SK-N-SH treated with all-trans-retinoic acid at 6 μM for 48 hours (cell line): ENCODE measurements at regions not wholly inside any gene's neighbourhood (a gene's known extent, or its start where the extent isn't known, plus 50 kb on each side); places are given as distances from the start of the nearest gene placed in this dataset.

Experiments
- ATAC-seq: fragments of 200-7000 bp; cut with Tn5 transposase; 3 replicates; pipeline ENCODE4 v1.9.1; 2020; ENCODE audit warnings: mild to moderate bottlenecking, moderate library complexity
- ARNTL ChIP-seq: fragments of 450-650 bp; formaldehyde crosslinking; IDR thresholded peaks from 2 replicates; pipeline ENCODE4 v1.5.0; 2020; ENCODE audit warnings: low read depth, mild to moderate bottlenecking, moderate library complexity, borderline replicate concordance
- BACH2 ChIP-seq: fragments of 250-450 bp; sonication (Bioruptor Pico); IDR thresholded peaks from 2 replicates; pipeline ENCODE4 v1.9.0; 2021; ENCODE audit warnings: mild to moderate bottlenecking, borderline replicate concordance
- ISL1 ChIP-seq: fragments of 250-450 bp; sonication (Bioruptor Pico); IDR thresholded peaks from 2 replicates; pipeline ENCODE4 v2.1.2; 2022; ENCODE audit warnings: mild to moderate bottlenecking, moderate library complexity
- OSR1 ChIP-seq: fragments of 250-450 bp; sonication (Bioruptor Pico); IDR thresholded peaks from 2 replicates; pipeline ENCODE4 v1.8.0; 2022; ENCODE audit warnings: moderate library complexity, mild to moderate bottlenecking, inconsistent platforms
- PPARA ChIP-seq: fragments of 250-450 bp; sonication (Bioruptor Pico); IDR thresholded peaks from 2 replicates; pipeline ENCODE4 v1.5.0; 2020; ENCODE audit warnings: mild to moderate bottlenecking, borderline replicate concordance
- RARB ChIP-seq: fragments of 250-450 bp; sonication (Bioruptor Pico); IDR thresholded peaks from 2 replicates; pipeline ENCODE4 v1.8.0; 2021; ENCODE audit warnings: mild to moderate bottlenecking, moderate library complexity
- SNAI2 ChIP-seq: fragments of 250-450 bp; sonication (Bioruptor Pico); IDR thresholded peaks from 2 replicates; pipeline ENCODE4 v1.5.0; 2020; ENCODE audit warnings: mild to moderate bottlenecking, moderate library complexity
- TOX ChIP-seq: fragments of 250-450 bp; sonication (Bioruptor Pico); IDR thresholded peaks from 2 replicates; pipeline ENCODE4 v1.8.0; 2021; ENCODE audit warnings: mild to moderate bottlenecking, moderate library complexity, borderline replicate concordance
- ZC3H10 ChIP-seq: fragments of 250-450 bp; sonication (Bioruptor Pico); IDR thresholded peaks from 2 replicates; pipeline ENCODE4 v1.5.1; 2021; ENCODE audit warnings: mild to moderate bottlenecking, moderate library complexity
- ZFP3 ChIP-seq: fragments of 250-450 bp; sonication (Bioruptor Pico); IDR thresholded peaks from 2 replicates; pipeline ENCODE4 v1.5.0; 2020; ENCODE audit warnings: mild to moderate bottlenecking, moderate library complexity
- ZFP30 ChIP-seq: fragments of 450-650 bp; formaldehyde crosslinking; IDR thresholded peaks from 2 replicates; pipeline ENCODE4 v1.5.0; 2022; ENCODE audit warnings: mild to moderate bottlenecking, moderate library complexity
- ZNF565 ChIP-seq: fragments of 450-650 bp; formaldehyde crosslinking; conservative IDR thresholded peaks from 2 replicates; pipeline ENCODE4 v1.5.0; 2020; ENCODE audit warnings: low read depth, mild to moderate bottlenecking, moderate library complexity
- ZNF70 ChIP-seq: fragments of 450-650 bp; formaldehyde crosslinking; IDR thresholded peaks from 2 replicates; pipeline ENCODE4 v1.5.0; 2020; ENCODE audit warnings: mild to moderate bottlenecking, moderate library complexity
- ZNF8 ChIP-seq: fragments of 450-650 bp; formaldehyde crosslinking; IDR thresholded peaks from 2 replicates; pipeline ENCODE4 v1.5.0; 2020; ENCODE audit warnings: mild to moderate bottlenecking, moderate library complexity
- TF ChIP-seq, protein P1 (sequence below): fragments of 250-450 bp; sonication (Bioruptor Pico); IDR thresholded peaks from 2 replicates; pipeline ENCODE4 v1.8.0; 2021; ENCODE audit warnings: low read depth, mild to moderate bottlenecking, moderate library complexity, borderline replicate concordance
- TF ChIP-seq, protein P2 (sequence below): fragments of 250-450 bp; sonication (Bioruptor Pico); IDR thresholded peaks from 2 replicates; pipeline ENCODE4 v1.5.1; 2020; ENCODE audit warnings: low read depth, mild to moderate bottlenecking, moderate library complexity
- TF ChIP-seq, protein P3 (sequence below): fragments of 250-450 bp; sonication (Bioruptor Pico); IDR thresholded peaks from 2 replicates; pipeline ENCODE4 v1.8.0; 2020; ENCODE audit warnings: mild to moderate bottlenecking, moderate library complexity, borderline replicate concordance
- TF ChIP-seq, protein P4 (sequence below): fragments of 250-450 bp; sonication (Bioruptor Pico); IDR thresholded peaks from 2 replicates; pipeline ENCODE4 v1.5.0; 2020; ENCODE audit warnings: mild to moderate bottlenecking, moderate library complexity
- TF ChIP-seq, protein P5 (sequence below): fragments of 250-450 bp; sonication (Bioruptor Pico); IDR thresholded peaks from 2 replicates; pipeline ENCODE4 v1.5.1; 2021; ENCODE audit warnings: mild to moderate bottlenecking, moderate library complexity

DNA sequence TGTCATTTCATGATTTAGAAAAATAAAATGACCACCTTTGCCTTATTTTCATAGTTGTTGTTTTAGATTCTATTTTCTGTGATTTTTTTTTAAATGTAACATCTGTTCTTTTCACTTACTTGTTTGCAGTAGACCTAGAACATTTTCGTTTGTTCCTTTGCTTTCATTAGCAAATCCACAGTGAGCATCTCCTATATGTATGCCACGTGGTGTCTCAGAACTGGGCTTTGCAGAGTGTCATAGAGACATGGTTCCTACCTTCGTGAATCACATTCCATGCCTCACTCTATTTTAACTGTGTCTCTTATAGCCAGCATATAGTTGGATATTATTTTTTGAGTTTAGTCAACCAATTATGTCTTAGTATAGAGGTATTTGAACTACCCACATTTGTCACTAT lies 118.2 kb downstream of the KLF13 start:
- ATAC-seq: no peak
- TF ChIP-seq TOX: no peak
- no peak for TF ChIP-seq ZFP3 (CRISPR knock-in tag)
- TF ChIP-seq BACH2: no peak
- no peak for TF ChIP-seq RARB (CRISPR knock-in tag)
- TF ChIP-seq, protein P1, sequence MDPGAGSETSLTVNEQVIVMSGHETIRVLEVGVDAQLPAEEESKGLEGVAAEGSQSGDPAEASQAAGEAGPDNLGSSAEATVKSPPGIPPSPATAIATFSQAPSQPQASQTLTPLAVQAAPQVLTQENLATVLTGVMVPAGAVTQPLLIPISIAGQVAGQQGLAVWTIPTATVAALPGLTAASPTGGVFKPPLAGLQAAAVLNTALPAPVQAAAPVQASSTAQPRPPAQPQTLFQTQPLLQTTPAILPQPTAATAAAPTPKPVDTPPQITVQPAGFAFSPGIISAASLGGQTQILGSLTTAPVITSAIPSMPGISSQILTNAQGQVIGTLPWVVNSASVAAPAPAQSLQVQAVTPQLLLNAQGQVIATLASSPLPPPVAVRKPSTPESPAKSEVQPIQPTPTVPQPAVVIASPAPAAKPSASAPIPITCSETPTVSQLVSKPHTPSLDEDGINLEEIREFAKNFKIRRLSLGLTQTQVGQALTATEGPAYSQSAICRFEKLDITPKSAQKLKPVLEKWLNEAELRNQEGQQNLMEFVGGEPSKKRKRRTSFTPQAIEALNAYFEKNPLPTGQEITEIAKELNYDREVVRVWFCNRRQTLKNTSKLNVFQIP: no peak
- no peak for TF ChIP-seq ZNF565
- TF ChIP-seq, protein P2, sequence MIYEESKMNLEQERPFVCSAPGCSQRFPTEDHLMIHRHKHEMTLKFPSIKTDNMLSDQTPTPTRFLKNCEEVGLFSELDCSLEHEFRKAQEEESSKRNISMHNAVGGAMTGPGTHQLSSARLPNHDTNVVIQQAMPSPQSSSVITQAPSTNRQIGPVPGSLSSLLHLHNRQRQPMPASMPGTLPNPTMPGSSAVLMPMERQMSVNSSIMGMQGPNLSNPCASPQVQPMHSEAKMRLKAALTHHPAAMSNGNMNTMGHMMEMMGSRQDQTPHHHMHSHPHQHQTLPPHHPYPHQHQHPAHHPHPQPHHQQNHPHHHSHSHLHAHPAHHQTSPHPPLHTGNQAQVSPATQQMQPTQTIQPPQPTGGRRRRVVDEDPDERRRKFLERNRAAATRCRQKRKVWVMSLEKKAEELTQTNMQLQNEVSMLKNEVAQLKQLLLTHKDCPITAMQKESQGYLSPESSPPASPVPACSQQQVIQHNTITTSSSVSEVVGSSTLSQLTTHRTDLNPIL: no peak
- TF ChIP-seq, protein P3, sequence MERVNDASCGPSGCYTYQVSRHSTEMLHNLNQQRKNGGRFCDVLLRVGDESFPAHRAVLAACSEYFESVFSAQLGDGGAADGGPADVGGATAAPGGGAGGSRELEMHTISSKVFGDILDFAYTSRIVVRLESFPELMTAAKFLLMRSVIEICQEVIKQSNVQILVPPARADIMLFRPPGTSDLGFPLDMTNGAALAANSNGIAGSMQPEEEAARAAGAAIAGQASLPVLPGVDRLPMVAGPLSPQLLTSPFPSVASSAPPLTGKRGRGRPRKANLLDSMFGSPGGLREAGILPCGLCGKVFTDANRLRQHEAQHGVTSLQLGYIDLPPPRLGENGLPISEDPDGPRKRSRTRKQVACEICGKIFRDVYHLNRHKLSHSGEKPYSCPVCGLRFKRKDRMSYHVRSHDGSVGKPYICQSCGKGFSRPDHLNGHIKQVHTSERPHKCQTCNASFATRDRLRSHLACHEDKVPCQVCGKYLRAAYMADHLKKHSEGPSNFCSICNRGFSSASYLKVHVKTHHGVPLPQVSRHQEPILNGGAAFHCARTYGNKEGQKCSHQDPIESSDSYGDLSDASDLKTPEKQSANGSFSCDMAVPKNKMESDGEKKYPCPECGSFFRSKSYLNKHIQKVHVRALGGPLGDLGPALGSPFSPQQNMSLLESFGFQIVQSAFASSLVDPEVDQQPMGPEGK: no peak
- no peak for TF ChIP-seq ZNF70 (CRISPR knock-in tag)
- TF ChIP-seq, protein P4, sequence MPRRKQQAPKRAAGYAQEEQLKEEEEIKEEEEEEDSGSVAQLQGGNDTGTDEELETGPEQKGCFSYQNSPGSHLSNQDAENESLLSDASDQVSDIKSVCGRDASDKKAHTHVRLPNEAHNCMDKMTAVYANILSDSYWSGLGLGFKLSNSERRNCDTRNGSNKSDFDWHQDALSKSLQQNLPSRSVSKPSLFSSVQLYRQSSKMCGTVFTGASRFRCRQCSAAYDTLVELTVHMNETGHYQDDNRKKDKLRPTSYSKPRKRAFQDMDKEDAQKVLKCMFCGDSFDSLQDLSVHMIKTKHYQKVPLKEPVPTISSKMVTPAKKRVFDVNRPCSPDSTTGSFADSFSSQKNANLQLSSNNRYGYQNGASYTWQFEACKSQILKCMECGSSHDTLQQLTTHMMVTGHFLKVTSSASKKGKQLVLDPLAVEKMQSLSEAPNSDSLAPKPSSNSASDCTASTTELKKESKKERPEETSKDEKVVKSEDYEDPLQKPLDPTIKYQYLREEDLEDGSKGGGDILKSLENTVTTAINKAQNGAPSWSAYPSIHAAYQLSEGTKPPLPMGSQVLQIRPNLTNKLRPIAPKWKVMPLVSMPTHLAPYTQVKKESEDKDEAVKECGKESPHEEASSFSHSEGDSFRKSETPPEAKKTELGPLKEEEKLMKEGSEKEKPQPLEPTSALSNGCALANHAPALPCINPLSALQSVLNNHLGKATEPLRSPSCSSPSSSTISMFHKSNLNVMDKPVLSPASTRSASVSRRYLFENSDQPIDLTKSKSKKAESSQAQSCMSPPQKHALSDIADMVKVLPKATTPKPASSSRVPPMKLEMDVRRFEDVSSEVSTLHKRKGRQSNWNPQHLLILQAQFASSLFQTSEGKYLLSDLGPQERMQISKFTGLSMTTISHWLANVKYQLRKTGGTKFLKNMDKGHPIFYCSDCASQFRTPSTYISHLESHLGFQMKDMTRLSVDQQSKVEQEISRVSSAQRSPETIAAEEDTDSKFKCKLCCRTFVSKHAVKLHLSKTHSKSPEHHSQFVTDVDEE (CRISPR knock-in tag): no peak
- TF ChIP-seq ZC3H10 (CRISPR knock-in tag): no peak

GRCh38 chr15:31446546-31446945 lies 119.9 kb downstream of the KLF13 start:
- no peak for TF ChIP-seq ZFP3 (CRISPR knock-in tag)
- TF ChIP-seq PPARA: no peak
- TF ChIP-seq, protein P5, sequence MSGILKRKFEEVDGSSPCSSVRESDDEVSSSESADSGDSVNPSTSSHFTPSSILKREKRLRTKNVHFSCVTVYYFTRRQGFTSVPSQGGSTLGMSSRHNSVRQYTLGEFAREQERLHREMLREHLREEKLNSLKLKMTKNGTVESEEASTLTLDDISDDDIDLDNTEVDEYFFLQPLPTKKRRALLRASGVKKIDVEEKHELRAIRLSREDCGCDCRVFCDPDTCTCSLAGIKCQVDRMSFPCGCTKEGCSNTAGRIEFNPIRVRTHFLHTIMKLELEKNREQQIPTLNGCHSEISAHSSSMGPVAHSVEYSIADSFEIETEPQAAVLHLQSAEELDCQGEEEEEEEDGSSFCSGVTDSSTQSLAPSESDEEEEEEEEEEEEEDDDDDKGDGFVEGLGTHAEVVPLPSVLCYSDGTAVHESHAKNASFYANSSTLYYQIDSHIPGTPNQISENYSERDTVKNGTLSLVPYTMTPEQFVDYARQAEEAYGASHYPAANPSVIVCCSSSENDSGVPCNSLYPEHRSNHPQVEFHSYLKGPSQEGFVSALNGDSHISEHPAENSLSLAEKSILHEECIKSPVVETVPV (CRISPR knock-in tag): no peak
- TF ChIP-seq ARNTL (CRISPR knock-in tag): no peak
- no peak for TF ChIP-seq SNAI2 (CRISPR knock-in tag)
- TF ChIP-seq, protein P3: no peak
- TF ChIP-seq OSR1 (CRISPR knock-in tag): no peak
- no peak for TF ChIP-seq ZNF70 (CRISPR knock-in tag)
- no peak for TF ChIP-seq ZFP30 (CRISPR knock-in tag)
- TF ChIP-seq RARB (CRISPR knock-in tag): no peak
- no peak for TF ChIP-seq ISL1 (CRISPR knock-in tag)
- no peak for TF ChIP-seq TOX
- no peak for TF ChIP-seq ZNF8
- TF ChIP-seq, protein P2: no peak
- no peak for ATAC-seq
